ENCODE measurements at regions not wholly inside any gene's neighbourhood (a gene's known extent, or its start where the extent isn't known, plus 50 kb on each side); places are given as distances from the start of the nearest gene placed in this dataset.

DNA sequence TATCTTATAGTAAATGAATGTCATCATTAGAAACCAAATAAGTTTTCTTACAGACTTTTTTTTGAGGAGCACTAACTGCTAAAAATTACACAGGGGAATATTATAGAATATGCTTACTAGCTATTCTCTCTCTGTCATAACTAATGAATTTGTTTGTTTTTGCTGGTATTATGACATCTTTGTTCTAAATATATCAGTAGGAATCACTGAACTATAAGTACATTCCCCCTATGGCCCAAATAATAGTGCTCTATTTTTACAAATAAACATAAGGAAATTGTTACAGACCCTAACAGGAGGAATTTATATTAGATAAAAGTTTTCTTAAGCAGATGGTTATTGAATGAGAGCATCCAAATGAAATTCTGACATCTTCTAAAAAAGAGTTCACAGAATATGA is 83.0 kb upstream of the RIOK2 start:
- H3K27me3 Mint-ChIP-seq (ENCODE audit: insufficient read depth, unreplicated experiment), result no peaks in the 10 kb centered on the region
- intact Hi-C loops (cut with micrococcal nuclease), result no loop called here
- no peak for DNase-seq (ENCODE audit: unreplicated experiment)
- no peak overlapping the region for H3K4me3 Mint-ChIP-seq (ENCODE audit: unreplicated experiment)
- TF ChIP-seq, protein P1, sequence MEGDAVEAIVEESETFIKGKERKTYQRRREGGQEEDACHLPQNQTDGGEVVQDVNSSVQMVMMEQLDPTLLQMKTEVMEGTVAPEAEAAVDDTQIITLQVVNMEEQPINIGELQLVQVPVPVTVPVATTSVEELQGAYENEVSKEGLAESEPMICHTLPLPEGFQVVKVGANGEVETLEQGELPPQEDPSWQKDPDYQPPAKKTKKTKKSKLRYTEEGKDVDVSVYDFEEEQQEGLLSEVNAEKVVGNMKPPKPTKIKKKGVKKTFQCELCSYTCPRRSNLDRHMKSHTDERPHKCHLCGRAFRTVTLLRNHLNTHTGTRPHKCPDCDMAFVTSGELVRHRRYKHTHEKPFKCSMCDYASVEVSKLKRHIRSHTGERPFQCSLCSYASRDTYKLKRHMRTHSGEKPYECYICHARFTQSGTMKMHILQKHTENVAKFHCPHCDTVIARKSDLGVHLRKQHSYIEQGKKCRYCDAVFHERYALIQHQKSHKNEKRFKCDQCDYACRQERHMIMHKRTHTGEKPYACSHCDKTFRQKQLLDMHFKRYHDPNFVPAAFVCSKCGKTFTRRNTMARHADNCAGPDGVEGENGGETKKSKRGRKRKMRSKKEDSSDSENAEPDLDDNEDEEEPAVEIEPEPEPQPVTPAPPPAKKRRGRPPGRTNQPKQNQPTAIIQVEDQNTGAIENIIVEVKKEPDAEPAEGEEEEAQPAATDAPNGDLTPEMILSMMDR (IDR thresholded peaks at IDR 0.05; ENCODE audit: unreplicated experiment), result no peak
- no peaks in the 10 kb centered on the region for H3K36me3 Mint-ChIP-seq (ENCODE audit: insufficient read depth, unreplicated experiment)
- no TSS peak for BruUV-seq (replicated peaks)
- H3K27ac Mint-ChIP-seq (ENCODE audit: low read depth, unreplicated experiment), result no peak overlapping the region
- H3K9me3 Mint-ChIP-seq (ENCODE audit: unreplicated experiment), result no peaks in the 10 kb centered on the region
- H3K4me1 Mint-ChIP-seq (ENCODE audit: insufficient read depth, unreplicated experiment), result no peaks in the 10 kb centered on the region
- CTCF ChIA-PET, result interaction anchor here (1.1 to 1.2 kb wide), 2 partner anchors 268 to 1502 kb away, joined by 3 to 6 read pairs; no protein-coding TSS in a partner anchor
- POLR2A ChIA-PET, result interaction anchor here (1.0 kb wide), 1 partner anchor 12 kb away, joined by 3 read pairs; no protein-coding TSS in a partner anchor

DNA sequence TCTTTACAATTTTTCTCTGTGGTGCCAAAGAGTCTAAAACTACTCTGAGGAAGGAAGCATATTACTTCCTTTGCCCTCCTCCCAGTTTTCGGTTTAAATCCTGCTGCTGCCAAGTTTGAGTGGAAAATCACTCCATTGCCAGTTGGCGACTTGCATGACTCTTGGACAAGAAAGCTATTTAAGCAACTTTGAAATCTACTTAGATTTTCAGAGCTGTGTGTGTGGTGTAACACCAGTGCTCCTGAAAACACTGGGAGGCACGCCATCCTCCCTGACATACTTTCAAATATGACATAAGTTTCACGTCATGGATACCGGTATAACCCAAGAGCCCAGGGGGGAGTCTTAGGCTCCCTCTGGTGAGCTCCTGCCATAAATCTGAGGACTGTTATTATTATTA is 83.5 kb upstream of the RIOK2 start:
- no peaks in the 10 kb centered on the region for H3K36me3 Mint-ChIP-seq (ENCODE audit: insufficient read depth, unreplicated experiment)
- H3K4me1 Mint-ChIP-seq (ENCODE audit: insufficient read depth, unreplicated experiment), result no peaks in the 10 kb centered on the region
- H3K27me3 Mint-ChIP-seq (ENCODE audit: insufficient read depth, unreplicated experiment), result no peaks in the 10 kb centered on the region
- POLR2A ChIA-PET, result interaction anchor here (1.0 kb wide), 1 partner anchor 13 kb away, joined by 3 read pairs; no protein-coding TSS in a partner anchor
- no peak for DNase-seq (ENCODE audit: unreplicated experiment)
- CTCF ChIA-PET, result interaction anchor here (0.5 to 1.2 kb wide), 6 partner anchors 34 to 1830 kb away, joined by 3 to 6 read pairs (median 3); no protein-coding TSS in a partner anchor
- intact Hi-C loops (cut with micrococcal nuclease), result no loop called here
- TF ChIP-seq, protein P1 (IDR thresholded peaks at IDR 0.05; ENCODE audit: unreplicated experiment), result no peak
- no TSS peak for BruUV-seq (replicated peaks)
- no peak overlapping the region for H3K4me3 Mint-ChIP-seq (ENCODE audit: unreplicated experiment)
- no peak overlapping the region for H3K27ac Mint-ChIP-seq (ENCODE audit: low read depth, unreplicated experiment)
- H3K9me3 Mint-ChIP-seq (ENCODE audit: unreplicated experiment), result peaks cover 3% of the 10 kb centered on the region

DNA sequence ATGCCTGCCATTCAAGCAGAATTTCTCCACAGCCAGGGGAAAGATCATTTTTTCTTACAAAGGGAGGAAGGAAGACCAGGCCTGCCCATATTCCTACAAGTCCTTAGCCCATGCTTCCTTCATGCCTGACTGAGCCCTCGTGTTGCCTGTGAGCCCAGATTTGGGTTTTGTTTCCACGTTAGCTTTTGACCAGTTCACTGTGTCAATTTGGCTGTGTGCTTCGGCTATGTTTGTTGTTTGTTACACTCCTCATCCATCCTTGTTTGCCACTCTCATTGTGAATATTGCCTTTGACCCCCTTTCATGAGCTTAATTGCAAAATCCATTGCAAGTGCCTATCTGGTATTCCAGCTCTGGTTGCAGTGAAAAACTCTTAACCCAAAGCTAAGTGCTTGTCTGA is 84.7 kb upstream of the RIOK2 start:
- DNase-seq (ENCODE audit: unreplicated experiment), result no peak
- no TSS peak for BruUV-seq (replicated peaks)
- no peaks in the 10 kb centered on the region for H3K27me3 Mint-ChIP-seq (ENCODE audit: insufficient read depth, unreplicated experiment)
- no peak overlapping the region for H3K4me3 Mint-ChIP-seq (ENCODE audit: unreplicated experiment)
- no peaks in the 10 kb centered on the region for H3K4me1 Mint-ChIP-seq (ENCODE audit: insufficient read depth, unreplicated experiment)
- ChIA-PET CTCF (interaction anchor here (0.6 kb wide), 1 partner anchor 103 kb away, joined by 5 read pairs; no protein-coding TSS in a partner anchor), POLR2A (no interaction called here)
- H3K27ac Mint-ChIP-seq (ENCODE audit: low read depth, unreplicated experiment), result no peak overlapping the region
- intact Hi-C loops (cut with micrococcal nuclease), result no loop called here
- H3K36me3 Mint-ChIP-seq (ENCODE audit: insufficient read depth, unreplicated experiment), result no peaks in the 10 kb centered on the region
- TF ChIP-seq, protein P1 (IDR thresholded peaks at IDR 0.05; ENCODE audit: unreplicated experiment), result no peak
- peaks cover 5% of the 10 kb centered on the region for H3K9me3 Mint-ChIP-seq (ENCODE audit: unreplicated experiment)

DNA sequence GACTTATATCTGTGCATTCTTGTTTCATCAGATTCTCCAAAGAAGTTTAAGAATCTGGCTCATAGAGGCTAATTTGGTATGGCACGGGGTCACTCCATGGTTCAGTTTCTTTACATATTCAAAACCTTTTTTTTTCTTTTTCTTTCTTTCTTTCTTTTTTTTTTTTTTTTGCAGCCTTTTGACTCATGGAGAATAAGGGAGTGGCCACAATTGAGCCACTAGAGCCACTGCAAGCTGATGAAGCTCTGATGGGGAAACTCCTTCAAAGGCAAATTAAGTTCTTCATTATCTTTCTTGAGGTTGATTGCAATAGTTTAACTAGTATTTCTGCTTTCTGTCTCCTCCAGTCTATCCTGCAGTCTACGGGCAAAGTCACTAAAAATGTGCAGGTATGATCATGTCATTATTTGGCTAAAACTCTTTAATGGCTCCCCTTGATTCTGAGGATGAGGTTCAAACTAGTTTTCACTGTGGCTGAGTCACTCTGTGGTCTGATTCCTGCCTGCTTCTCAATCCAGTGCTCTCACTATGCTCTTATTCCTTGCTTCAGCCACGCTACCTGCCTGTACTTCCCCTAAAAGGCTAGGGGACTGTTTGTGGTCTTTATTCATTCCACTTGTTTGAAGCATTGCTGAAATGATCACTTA is 93.5 kb upstream of the RIOK2 start:
- ChIA-PET POLR2A (no interaction called here), CTCF (no interaction called here)
- H3K27me3 Mint-ChIP-seq (ENCODE audit: insufficient read depth, unreplicated experiment), result no peaks in the 10 kb centered on the region
- H3K4me1 Mint-ChIP-seq (ENCODE audit: insufficient read depth, unreplicated experiment), result peaks cover 5% of the 10 kb centered on the region
- TF ChIP-seq, protein P1 (IDR thresholded peaks at IDR 0.05; ENCODE audit: unreplicated experiment), result no peak
- intact Hi-C loops (cut with micrococcal nuclease), result no loop called here
- BruUV-seq (replicated peaks), result no TSS peak
- H3K36me3 Mint-ChIP-seq (ENCODE audit: insufficient read depth, unreplicated experiment), result peaks cover 10% of the 10 kb centered on the region
- peaks cover 21% of the 10 kb centered on the region for H3K9me3 Mint-ChIP-seq (ENCODE audit: unreplicated experiment)
- H3K27ac Mint-ChIP-seq (ENCODE audit: low read depth, unreplicated experiment), result no peak overlapping the region
- no peak for DNase-seq (ENCODE audit: unreplicated experiment)
- no peak overlapping the region for H3K4me3 Mint-ChIP-seq (ENCODE audit: unreplicated experiment)
